ENCODE measurements at regions not wholly inside any gene's neighbourhood (a gene's known extent, or its start where the extent isn't known, plus 50 kb on each side); places are given as distances from the start of the nearest gene placed in this dataset.

DNA sequence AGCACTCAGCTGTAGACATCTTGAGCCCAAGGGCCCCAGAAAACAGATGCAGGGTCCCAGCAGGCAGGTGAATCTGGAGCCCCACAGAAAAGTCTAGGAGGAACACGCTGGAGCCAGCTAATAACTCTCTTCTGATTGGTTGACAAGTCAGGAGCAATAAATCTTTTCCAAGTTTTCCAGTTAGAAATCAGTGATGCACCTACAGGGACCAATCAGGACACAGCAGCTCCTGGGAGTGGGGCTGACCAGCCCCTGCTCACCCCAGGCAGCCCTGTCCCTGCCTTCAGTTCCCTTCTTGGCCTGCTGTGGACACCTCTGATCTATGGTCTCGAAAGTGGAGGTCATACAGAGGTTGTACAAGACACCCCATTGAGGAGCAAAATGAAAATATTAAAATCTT lies 75.7 kb downstream of the KCNF1 start:
- TF ChIP-seq POLR2A (IDR thresholded peaks at IDR 0.05; ENCODE audit: control extremely low read depth in 1 of 2, low read depth in 2 of 2, low read length in 2 of 2) (no peak), KDM1A (IDR thresholded peaks at IDR 0.05; ENCODE audit: borderline replicate concordance, low read length) (no peak)
- TF ChIP-seq, protein P1, sequence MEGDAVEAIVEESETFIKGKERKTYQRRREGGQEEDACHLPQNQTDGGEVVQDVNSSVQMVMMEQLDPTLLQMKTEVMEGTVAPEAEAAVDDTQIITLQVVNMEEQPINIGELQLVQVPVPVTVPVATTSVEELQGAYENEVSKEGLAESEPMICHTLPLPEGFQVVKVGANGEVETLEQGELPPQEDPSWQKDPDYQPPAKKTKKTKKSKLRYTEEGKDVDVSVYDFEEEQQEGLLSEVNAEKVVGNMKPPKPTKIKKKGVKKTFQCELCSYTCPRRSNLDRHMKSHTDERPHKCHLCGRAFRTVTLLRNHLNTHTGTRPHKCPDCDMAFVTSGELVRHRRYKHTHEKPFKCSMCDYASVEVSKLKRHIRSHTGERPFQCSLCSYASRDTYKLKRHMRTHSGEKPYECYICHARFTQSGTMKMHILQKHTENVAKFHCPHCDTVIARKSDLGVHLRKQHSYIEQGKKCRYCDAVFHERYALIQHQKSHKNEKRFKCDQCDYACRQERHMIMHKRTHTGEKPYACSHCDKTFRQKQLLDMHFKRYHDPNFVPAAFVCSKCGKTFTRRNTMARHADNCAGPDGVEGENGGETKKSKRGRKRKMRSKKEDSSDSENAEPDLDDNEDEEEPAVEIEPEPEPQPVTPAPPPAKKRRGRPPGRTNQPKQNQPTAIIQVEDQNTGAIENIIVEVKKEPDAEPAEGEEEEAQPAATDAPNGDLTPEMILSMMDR (IDR thresholded peaks at IDR 0.05; ENCODE audit: control extremely low read depth in 1 of 3, insufficient read depth in 1 of 3, low read depth in 1 of 3, low read length in 3 of 3): no peak
- TF ChIP-seq, protein P2, sequence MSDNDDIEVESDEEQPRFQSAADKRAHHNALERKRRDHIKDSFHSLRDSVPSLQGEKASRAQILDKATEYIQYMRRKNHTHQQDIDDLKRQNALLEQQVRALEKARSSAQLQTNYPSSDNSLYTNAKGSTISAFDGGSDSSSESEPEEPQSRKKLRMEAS (IDR thresholded peaks at IDR 0.05): no peak

Data from H1 (cell line).